ENCODE measurements at regions not wholly inside any gene's neighbourhood (a gene's known extent, or its start where the extent isn't known, plus 50 kb on each side); places are given as distances from the start of the nearest gene placed in this dataset.

GRCh38 chrX:17294561-17294960 lies 80.4 kb upstream of the NHS start:
- dilution Hi-C loops (cut with HindIII; ENCODE audit: low sequenced_read_pairs, unreplicated experiment), result no loop called here
- POLR2A ChIA-PET (ENCODE audit: unreplicated experiment), result no interaction called here
- TF ChIP-seq RFX5 (IDR thresholded peaks at IDR 0.05; ENCODE audit: low read depth, low read length) (no peak), MAFK (IDR thresholded peaks at IDR 0.05; ENCODE audit: low read depth, low read length) (no peak), MAZ (IDR thresholded peaks at IDR 0.05; ENCODE audit: borderline replicate concordance, low read depth, low read length) (no peak), NFE2L2 (IDR thresholded peaks at IDR 0.05; ENCODE audit: low read depth, low read length) (no peak), SMC3 (IDR thresholded peaks at IDR 0.05; ENCODE audit: low read depth, low read length) (no peak), CEBPB (IDR thresholded peaks at IDR 0.05; ENCODE audit: low read depth, low read length) (no peak), RCOR1 (IDR thresholded peaks at IDR 0.05; ENCODE audit: insufficient replicate concordance, low read length) (no peak), BHLHE40 (IDR thresholded peaks at IDR 0.05; ENCODE audit: low read depth, low read length) (no peak), MXI1 (IDR thresholded peaks at IDR 0.05; ENCODE audit: borderline replicate concordance, low read depth, low read length) (no peak), USF2 (IDR thresholded peaks at IDR 0.05; ENCODE audit: low read depth, low read length) (no peak), FOS (IDR thresholded peaks at IDR 0.05; ENCODE audit: low read depth, low read length) (no peak), POLR2A (IDR thresholded peaks at IDR 0.05; ENCODE audit: low read depth, low read length) (no peak), RAD21 (IDR thresholded peaks at IDR 0.05; ENCODE audit: low read length) (no peak), CTCF (conservative IDR thresholded peaks at IDR 0.05; ENCODE audit: low read depth, low read length) (no peak), ELK1 (IDR thresholded peaks at IDR 0.05; ENCODE audit: borderline replicate concordance, low read depth, low read length) (no peak), CHD1 (IDR thresholded peaks at IDR 0.05; ENCODE audit: low read depth, low read length) (no peak)
- no peak overlapping the region for H4K8ac ChIP-seq (ENCODE audit: low read depth in 2 of 2, low read length in 2 of 2)
- no peak overlapping the region for H3K18ac ChIP-seq (ENCODE audit: low read depth, low read length)
- H3K23ac ChIP-seq (ENCODE audit: low read depth, low read length), result no peak overlapping the region
- H2AK5ac ChIP-seq (ENCODE audit: low read depth, low read length), result no peak overlapping the region
- H3K27ac ChIP-seq (ENCODE audit: insufficient read depth, low read length), result no peak overlapping the region
- no peak overlapping the region for H3K9ac ChIP-seq (ENCODE audit: low read depth, low read length)
- no peak overlapping the region for H4K91ac ChIP-seq (ENCODE audit: insufficient read depth, low read depth, low read length)
- no peak overlapping the region for H2BK15ac ChIP-seq (ENCODE audit: low read depth, low read length)
- no peak overlapping the region for H4K5ac ChIP-seq (ENCODE audit: low read depth, low read length)
- in situ Hi-C loops (cut with MboI; ENCODE audit: low sequenced_read_pairs), result no loop called here
- no peak overlapping the region for H3K4ac ChIP-seq (ENCODE audit: low read depth, low read length)
- no peak overlapping the region for H2BK5ac ChIP-seq (ENCODE audit: low read depth, low read length, poor library complexity, severe bottlenecking)
- H2BK120ac ChIP-seq (ENCODE audit: low read depth, low read length), result no peak overlapping the region
- no peak overlapping the region for H3K14ac ChIP-seq (replicated peaks; ENCODE audit: low read depth, low read length)
- no peak for ATAC-seq (ENCODE audit: low read depth)
- no peaks in the 10 kb centered on the region for H3K9me1 ChIP-seq (ENCODE audit: insufficient read depth, low read length)
- H3K79me1 ChIP-seq (ENCODE audit: low read depth in 1 of 2, low read length in 2 of 2), result no peaks in the 10 kb centered on the region
- H4K20me1 ChIP-seq (ENCODE audit: insufficient read depth, low read length), result no peaks in the 10 kb centered on the region
- no peaks in the 10 kb centered on the region for H3K36me3 ChIP-seq (ENCODE audit: control insufficient read depth, insufficient read depth, low read length)
- no peak overlapping the region for H3K4me3 ChIP-seq (ENCODE audit: insufficient read depth, low read depth, low read length)
- CTCF ChIA-PET, result no interaction called here
- no peak overlapping the region for H2AK9ac ChIP-seq (replicated peaks; ENCODE audit: low read depth, low read length, poor library complexity)
- no peak overlapping the region for H2AFZ ChIP-seq (replicated peaks; ENCODE audit: low read length, poor library complexity)
- no peaks in the 10 kb centered on the region for H3K9me3 ChIP-seq (ENCODE audit: control insufficient read depth, insufficient read depth, low read length)
- H3K4me1 ChIP-seq (ENCODE audit: control insufficient read depth, insufficient read depth, low read length), result no peaks in the 10 kb centered on the region
- H3K56ac ChIP-seq (ENCODE audit: extremely low read depth, insufficient read depth, low read length), result no peak overlapping the region
- WGBS, 2 experiments (ENCODE audit: extremely low coverage in 2 of 2, insufficient read length in 1 of 2), result no CpG with 5 or more reads among the region's 1 CpG
- no TSS peak for BruUV-seq (replicated peaks)
- intact Hi-C loops (cut with micrococcal nuclease), result no loop called here
- no peak for DNase-seq
- no peak overlapping the region for H2BK20ac ChIP-seq (ENCODE audit: low read depth, low read length)
- peaks cover 3% of the 10 kb centered on the region; the same call in 1 of the 2 replicates for H3K27me3 ChIP-seq (ENCODE audit: control insufficient read depth, insufficient read depth, low read length)
- no peak overlapping the region for H3K4me2 ChIP-seq (ENCODE audit: low read depth, low read length)
